GM23248 (cell line): ENCODE measurements at regions not wholly inside any gene's neighbourhood (a gene's known extent, or its start where the extent isn't known, plus 50 kb on each side); places are given as distances from the start of the nearest gene placed in this dataset.

ENCODE experiments used
- EZH2 ChIP-seq: fragments of 200-600 bp; sonication (generic); IDR thresholded peaks from 2 replicates; pipeline ENCODE4 v1.6.1; 2018; ENCODE audit warnings: antibody characterized with exemption, mild to moderate bottlenecking; ENCODE audit not compliant: insufficient read depth, poor library complexity, severe bottlenecking
- EZH2phosphoT487 ChIP-seq: fragments of 200-600 bp; sonication (generic); IDR thresholded peaks from 2 replicates; pipeline ENCODE4 v1.6.1; 2018; ENCODE audit warnings: antibody characterized with exemption, moderate library complexity, mild to moderate bottlenecking, low read depth; ENCODE audit not compliant: insufficient read depth

- TF ChIP-seq EZH2 (no peak), EZH2phosphoT487 (no peak)
Measured at GRCh38 chr12:58131986-58132755, 190.8 kb downstream of the ATP23 start.
